ENCODE measurements at regions not wholly inside any gene's neighbourhood (a gene's known extent, or its start where the extent isn't known, plus 50 kb on each side); places are given as distances from the start of the nearest gene placed in this dataset.

- no peak for DNase-seq (ENCODE audit: low read depth)
These were observed 370.1 kb downstream of the THBS2 start for GRCh38 chr6:168883410-168884049.

DNA sequence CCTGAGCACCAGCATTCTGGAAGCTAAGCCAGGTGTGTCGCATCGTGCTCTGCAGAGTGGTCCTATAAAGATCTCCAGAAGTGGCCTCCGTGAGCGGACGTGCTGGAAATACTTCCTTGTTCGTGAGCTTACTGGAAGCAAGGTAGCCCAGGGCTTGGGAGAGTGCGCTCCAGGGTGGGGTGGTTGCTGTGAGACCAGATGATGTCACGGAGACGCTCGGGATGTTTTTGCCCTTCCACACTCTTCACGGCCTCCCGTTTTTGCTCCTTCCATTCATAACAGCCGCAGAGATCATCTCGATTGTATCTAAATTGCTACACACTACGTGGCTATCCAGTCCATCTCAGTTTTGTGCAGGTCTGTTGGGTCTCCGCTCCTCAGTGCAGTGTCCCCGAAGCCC lies 373.4 kb downstream of the THBS2 start:
- DNase-seq (ENCODE audit: low read depth) = no peak

GRCh38 chr6:168877821-168878282 lies 375.8 kb downstream of the THBS2 start:
- DNase-seq (ENCODE audit: low read depth) = no peak

DNA sequence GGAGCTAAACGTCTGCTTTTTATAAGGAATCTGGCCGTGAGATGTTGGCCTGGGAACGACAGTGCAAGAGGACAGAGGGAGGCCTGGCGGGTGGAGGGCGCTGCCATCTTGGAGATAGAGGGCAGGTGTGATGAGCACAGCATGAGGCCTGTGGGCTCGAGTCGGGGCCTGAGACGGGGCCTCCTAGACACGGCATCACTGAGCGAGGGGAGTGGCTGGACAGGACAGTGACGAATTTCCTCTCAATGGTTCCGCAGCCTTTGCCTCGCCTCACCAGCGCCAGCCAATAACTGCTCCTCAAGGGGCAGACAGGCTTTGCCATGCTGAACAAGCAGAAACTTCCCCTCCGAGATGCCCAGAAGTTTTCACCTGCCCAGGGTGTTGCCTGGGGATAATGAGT lies 376.7 kb downstream of the THBS2 start:
- DNase-seq (ENCODE audit: low read depth) = no peak

DNA sequence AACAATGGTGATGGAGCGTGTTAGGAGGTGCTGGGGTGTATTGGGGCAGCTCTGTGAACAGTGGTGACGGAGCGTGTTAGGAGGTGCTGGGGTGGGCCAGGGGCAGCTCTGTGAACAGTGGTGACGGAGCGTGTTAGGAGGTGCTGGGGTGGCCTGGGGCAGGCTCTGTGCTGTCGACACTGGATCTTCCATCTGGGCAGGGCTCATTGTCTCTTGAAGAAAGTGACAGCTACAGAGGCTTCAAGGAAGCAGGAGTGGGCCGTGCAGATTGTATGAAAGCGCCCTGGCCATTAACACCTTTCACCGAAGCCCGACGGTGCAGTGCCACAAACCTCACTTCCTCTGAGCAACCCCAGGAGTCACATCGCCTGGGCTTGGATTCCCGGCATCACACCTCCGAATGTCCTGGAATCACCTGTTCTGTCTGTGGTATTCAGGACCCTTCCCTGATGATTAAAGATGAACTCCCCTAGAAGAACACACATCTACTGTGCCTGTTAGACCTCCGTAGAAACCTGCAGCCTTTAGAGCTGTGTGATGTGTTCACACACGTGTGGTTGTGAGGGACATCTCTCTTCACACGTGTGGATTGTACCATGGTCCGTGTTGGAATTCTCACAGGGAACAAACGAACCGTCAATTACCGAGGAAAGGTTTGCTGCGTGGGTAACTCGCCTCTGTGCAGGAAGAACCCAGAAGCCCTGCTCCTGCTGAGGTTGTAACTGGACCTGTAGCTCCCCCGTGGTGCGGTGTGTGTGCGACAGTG lies 377.7 kb downstream of the THBS2 start:
- no peak for DNase-seq (ENCODE audit: low read depth)

- DNase-seq (ENCODE audit: low read depth) = no peak
These were observed 379.0 kb downstream of the THBS2 start for GRCh38 chr6:168874637-168875036.

DNA sequence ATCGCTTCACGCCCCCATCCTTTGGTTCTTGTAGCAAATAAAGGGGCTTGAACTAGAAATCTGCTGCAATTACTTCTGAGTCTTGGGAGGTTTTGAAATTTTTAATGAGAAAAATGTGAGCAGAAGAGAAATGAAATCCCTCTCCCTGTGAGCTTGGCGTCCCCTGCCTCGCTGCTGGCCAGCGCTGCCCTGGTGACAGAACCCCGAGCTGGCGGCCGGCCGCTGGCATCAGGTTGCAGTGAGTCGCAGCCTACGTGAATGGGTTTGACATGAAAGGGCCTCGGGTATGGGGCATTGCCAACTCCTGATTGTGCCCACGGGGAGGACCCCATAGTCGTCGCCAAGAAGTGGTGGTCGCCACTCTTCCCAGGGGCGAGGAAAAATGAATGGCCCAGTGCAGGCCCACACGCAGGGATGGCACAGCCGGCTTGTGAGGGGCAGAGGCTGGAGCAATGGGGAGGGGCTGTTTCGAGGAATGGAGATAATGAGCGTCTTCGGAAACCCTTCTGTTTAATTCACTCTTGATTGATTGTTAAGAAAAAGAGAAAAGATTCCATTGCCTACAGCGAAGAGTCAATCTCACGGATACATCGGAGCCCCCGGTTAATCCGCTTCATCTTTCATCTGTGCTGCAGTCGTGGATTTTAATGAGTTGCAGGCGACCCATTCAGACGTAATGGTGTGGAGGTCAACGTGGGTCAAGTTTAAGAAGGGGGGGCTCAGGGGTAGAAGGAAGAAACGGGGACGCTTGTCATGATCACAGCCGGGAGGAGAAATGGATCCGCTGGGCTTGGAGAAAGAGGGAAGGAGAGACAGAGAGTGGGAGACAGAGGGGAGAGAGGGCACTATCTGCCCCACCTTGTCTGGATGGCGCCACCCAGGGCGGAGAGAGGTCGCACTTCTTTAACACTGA lies 380.1 kb downstream of the THBS2 start:
- DNase-seq (ENCODE audit: low read depth) = no peak

- DNase-seq (ENCODE audit: low read depth) = no peak
These were observed 381.9 kb downstream of the THBS2 start for GRCh38 chr6:168871642-168872315.

DNA sequence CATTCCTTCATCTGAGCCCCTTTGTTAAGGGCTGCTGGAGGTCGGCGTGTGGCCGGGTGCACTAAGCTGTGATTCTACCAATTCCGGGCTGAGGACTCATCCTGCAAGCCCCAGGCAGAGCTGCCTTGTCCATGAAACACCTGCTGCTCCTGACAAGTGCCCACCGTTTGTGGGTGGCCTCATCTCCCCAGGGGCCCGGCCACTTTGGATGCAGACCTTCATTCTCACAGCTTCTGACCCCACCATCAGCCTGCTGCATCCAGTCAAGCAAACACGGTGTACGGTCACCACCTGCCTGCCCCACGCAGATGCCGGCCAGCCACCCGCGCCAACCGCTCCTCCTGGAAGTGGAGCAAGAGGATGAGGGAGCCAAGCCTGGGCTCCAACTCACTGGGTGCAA lies 382.7 kb downstream of the THBS2 start:
- DNase-seq (ENCODE audit: low read depth) = no peak

GRCh38 chr6:168867247-168868102 lies 386.2 kb downstream of the THBS2 start:
- DNase-seq (ENCODE audit: low read depth) = no peak

DNA sequence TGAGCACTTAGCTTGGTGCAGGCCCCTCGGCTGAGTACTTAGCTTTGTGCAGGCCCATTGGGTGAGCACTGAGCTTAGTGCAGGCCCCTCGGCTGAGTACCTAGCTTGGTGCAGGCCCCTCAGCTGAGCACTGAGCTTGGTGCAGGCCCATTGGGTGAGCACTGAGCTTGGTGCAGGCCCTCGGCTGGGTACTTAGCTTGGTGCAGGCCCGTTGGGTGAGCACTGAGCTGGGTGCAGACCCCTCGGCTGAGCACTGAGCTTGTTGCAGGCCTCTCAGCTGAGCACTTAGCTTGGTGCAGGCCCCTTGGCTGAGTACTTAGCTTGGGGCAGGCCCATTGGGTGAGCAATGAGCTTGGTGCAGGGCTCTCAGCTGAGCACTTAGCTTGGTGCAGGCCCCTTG lies 387.1 kb downstream of the THBS2 start:
- no peak for DNase-seq (ENCODE audit: low read depth)

DNA sequence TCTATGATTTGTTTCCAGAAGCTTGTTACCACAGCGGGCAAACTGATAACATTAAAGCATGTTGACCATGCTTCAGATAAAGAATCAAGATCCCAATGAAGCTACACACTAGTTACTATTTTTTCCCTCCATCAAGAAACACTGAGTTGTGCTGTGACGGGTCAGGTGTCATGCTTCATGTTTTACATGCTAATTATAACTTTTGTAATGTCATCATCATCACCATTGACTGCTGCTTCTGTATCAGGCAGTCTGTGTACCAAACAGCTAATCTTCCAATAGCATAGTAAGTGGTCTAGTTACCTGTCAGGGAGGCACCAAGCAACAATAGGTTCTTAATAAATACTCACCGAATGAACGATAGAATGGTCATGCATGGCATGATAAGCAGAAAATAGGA lies 388.1 kb downstream of the THBS2 start:
- no peak for DNase-seq (ENCODE audit: low read depth)

DNA sequence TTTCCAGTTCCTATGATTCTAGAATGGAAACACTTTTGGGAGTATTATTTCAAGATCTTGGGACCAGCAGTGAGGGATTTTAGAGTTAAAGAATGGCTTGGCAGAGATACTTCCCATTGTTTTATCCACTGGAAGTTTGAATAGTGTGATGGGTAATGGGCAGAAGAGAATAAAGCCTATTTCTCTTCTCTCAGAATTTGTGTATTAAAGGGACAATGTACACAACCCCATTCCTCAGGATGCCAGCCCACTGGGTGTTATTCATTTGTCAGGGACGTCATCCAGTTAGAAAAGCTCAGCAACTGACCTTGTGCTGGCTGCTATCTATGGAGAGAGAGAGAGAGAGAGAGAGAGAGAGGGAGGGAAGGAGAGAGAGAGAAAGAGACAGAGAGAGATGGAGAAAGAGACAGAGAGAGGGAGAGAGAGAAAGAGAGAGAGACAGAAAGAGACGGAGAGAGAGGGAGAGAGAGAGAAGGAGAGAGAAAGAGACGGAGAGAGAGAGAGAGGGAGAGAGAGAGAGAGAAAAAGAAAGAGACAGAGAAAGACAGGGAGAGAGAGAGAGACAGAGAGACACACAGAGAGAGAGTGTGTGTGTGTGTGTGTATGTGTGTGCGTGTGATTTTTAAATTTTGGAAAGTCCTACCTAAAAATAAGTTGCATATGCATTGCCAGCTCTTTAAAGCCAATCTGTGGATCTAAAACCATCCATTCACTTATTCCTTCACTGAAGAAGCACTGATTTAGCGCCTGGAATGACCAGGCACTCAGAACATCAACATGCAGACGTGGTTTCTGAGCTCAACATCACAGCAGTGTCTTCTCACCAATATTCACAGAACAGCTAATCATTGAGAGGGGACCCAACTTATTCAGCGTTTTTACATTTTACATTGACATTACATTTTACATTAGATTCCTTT lies 388.8 kb downstream of the THBS2 start:
- DNase-seq (ENCODE audit: low read depth) = no peak

- no peak for DNase-seq (ENCODE audit: low read depth)
These were observed 390.2 kb downstream of the THBS2 start for GRCh38 chr6:168863467-168863866.

DNA sequence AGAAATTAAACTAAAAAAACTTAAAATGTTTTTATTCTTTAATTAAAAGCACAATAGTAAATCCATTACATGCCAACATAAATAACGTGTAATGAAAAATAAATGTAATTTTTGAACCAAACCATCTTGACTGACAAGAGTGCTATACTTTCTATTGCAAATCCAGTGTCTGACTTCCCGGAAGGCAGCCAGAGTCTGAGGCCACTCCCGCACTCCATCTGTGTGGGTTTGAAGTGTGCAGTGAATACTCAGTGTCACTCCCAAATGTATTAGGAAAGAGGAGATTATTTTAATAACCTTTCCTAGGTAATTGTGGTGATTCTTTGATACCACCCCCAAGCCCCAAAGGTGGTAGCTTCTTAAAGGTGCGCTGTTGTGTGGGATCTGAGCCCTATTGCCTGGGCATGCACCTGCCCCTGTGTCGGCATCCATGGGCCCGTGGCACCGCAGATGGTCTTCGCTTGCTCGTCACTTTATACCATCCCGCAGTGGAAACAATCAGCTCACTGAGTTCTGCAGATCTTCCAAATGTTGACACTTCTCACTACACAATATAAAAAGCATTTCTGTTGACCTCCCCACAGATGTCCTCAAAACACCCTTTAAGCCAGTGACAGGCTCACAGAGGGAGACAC lies 391.2 kb downstream of the THBS2 start:
- DNase-seq (ENCODE audit: low read depth) = no peak

DNA sequence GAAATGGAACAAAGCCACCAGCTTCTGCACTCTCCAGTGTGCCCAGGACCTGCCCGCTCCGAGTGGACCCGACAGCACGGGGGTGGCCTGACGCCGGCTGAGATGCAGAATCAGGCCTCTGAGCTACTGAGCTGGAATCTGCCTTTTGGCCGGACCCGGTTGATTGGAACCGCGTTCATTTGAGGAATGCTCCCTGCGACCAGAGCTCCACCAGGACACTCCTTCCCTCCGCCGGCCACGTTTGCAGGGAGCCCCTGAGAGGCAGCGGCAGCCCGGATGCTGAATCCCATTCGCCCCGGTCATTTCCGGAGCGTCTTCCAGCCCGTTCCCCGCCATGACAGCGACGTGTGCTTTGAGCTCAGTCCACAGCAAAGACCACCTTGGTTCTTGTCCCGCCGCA lies 392.7 kb downstream of the THBS2 start:
- DNase-seq (ENCODE audit: low read depth) = no peak

- no peak for DNase-seq (ENCODE audit: low read depth)
These were observed 393.3 kb downstream of the THBS2 start for GRCh38 chr6:168860341-168860740.

DNA sequence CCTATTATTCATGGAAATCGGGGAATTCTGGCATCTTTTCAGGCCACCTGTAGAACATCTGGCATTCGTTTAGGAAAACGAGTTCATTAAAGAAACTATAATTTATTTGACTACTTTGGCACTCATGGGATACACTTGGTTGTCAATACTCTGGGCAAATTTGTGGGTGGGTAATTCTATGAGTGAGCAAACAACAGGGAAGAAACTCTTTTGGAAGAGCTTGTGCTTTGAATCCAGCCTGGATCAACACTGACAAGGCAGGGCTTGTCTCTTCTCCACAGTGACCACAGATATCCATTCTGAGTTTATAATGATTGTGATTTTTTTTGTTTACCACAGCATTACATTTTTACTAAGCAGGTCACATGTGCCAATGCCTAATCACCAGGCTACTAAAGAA lies 394.7 kb downstream of the THBS2 start:
- DNase-seq (ENCODE audit: low read depth) = no peak

DNA sequence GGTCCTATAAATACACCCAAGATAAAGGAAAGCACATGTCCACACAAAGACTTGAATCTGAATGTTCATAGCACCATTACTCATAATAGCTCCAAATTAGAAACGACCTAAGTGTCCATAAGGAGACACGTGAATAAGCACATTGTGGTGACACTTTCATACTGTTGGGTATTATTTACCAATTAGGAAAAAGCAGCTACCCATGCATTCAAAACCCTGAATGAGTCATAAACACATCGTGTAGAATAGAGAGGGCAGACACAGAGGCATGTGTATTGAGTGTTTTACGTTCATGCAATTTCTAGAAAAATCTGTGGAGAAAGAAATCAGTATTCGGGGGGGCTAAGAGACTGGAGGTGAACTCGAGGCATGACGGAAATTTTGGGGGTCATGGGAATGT lies 396.7 kb downstream of the THBS2 start:
- no peak for DNase-seq (ENCODE audit: low read depth)

Measured in non-pigmented ciliary epithelial cell (primary cell).